ENCODE measurements at regions not wholly inside any gene's neighbourhood (a gene's known extent, or its start where the extent isn't known, plus 50 kb on each side); places are given as distances from the start of the nearest gene placed in this dataset.

DNA sequence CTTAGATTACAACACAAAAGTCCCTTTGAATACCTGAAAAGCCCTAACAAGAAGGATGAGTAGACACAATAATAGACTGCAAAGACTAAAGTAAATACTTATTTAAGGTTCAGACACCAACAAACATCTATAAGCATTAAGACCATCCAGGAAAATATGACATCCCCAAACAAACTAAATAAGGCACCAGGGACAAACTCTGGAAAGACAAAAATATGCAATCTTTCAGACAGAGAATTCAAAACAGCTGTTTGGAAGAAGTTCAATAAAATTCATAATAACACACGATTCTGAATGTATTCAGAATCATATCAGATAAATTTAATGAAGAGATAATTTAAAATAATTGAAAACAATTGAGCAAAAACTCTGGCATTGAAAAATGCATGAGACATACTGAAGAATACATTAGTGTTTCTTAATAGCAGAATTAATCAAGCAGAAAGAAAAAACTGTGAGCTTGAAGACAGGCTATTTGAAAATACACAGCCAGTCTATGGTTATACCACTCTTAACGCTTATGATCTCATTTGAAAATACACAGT is 1388.8 kb downstream of the DSC3 start:
- no peak overlapping the region for H2BK12ac ChIP-seq (ENCODE audit: low read length)
- H3K4me3 ChIP-seq (ENCODE audit: low read depth, low read length) = no peak overlapping the region
- no peaks in the 10 kb centered on the region for H3K79me1 ChIP-seq (ENCODE audit: low read length)
- no peaks in the 10 kb centered on the region for H3K4me1 ChIP-seq (ENCODE audit: control insufficient read depth in 1 of 2, insufficient read depth in 2 of 2, low read length in 2 of 2)
- no peak overlapping the region for H2AK5ac ChIP-seq (ENCODE audit: low read length)
- no peak overlapping the region for H3K4me2 ChIP-seq (ENCODE audit: low read length)
- H4K91ac ChIP-seq (ENCODE audit: low read depth, low read length) = no peak overlapping the region
- H4K12ac ChIP-seq (ENCODE audit: low read depth, low read length) = no peak overlapping the region
- H3K79me2 ChIP-seq (ENCODE audit: control insufficient read depth, insufficient read depth, low read length, poor library complexity) = no peaks in the 10 kb centered on the region
- H3K18ac ChIP-seq (ENCODE audit: low read length) = no peak overlapping the region
- H2BK120ac ChIP-seq (ENCODE audit: insufficient read depth, low read length, poor library complexity) = no peak overlapping the region
- DNase-seq = no peak
- no peaks in the 10 kb centered on the region for H3K36me3 ChIP-seq (ENCODE audit: control insufficient read depth in 1 of 2, insufficient read depth in 2 of 2, low read length in 2 of 2)
- no peak overlapping the region for H3K4ac ChIP-seq (ENCODE audit: low read depth, low read length)
- H3K9ac ChIP-seq (ENCODE audit: low read length) = no peak overlapping the region
- H2BK5ac ChIP-seq (ENCODE audit: low read depth, low read length, poor library complexity) = no peak overlapping the region
- no CpG with 5 or more reads among the region's 2 CpGs for WGBS (ENCODE audit: extremely low coverage, insufficient coverage, insufficient read length)
- H4K8ac ChIP-seq (ENCODE audit: low read depth, low read length) = no peak overlapping the region
- no peaks in the 10 kb centered on the region for H3K27me3 ChIP-seq (ENCODE audit: insufficient read depth, low read length)
- no peaks in the 10 kb centered on the region for H3K9me3 ChIP-seq (ENCODE audit: insufficient read depth, low read depth, low read length)
- no peak overlapping the region for H3K14ac ChIP-seq (ENCODE audit: low read length)
- no peak overlapping the region for H3K23ac ChIP-seq (ENCODE audit: low read length)
- H2AFZ ChIP-seq (ENCODE audit: insufficient read depth, low read length, poor library complexity) = no peak overlapping the region
- H3K27ac ChIP-seq (ENCODE audit: low read depth, low read length) = no peak overlapping the region

DNA sequence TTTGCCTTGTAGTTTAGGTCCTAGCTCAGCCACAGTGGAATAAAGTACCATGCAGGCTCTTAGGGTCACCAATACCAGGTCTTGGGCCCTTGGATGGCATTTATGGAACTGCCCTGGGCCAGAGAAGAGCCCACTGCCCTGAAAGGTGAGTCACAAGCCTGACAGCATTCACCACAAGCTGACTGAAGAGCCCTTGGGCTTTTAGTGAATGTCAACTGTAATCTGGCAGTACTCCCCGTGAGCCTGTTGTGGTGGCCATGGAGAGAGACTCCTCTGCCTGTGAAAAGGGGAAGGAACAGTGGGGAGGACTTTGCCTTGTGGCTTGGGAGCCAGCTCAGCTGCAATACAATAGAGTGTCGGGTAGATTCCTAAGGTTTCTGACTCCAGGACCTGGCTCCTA is 1389.7 kb downstream of the DSC3 start:
- Histone ChIP-seq H3K27me3 (ENCODE audit: insufficient read depth, low read length) (no peaks in the 10 kb centered on the region), H2BK5ac (ENCODE audit: low read depth, low read length, poor library complexity) (no peak overlapping the region), H2AFZ (ENCODE audit: insufficient read depth, low read length, poor library complexity) (no peak overlapping the region), H3K27ac (ENCODE audit: low read depth, low read length) (no peak overlapping the region), H3K23ac (ENCODE audit: low read length) (no peak overlapping the region), H4K12ac (ENCODE audit: low read depth, low read length) (no peak overlapping the region), H3K4me3 (ENCODE audit: low read depth, low read length) (no peak overlapping the region), H3K4ac (ENCODE audit: low read depth, low read length) (no peak overlapping the region), H3K18ac (ENCODE audit: low read length) (no peak overlapping the region), H3K9ac (ENCODE audit: low read length) (no peak overlapping the region), H3K9me3 (ENCODE audit: insufficient read depth, low read depth, low read length) (no peaks in the 10 kb centered on the region), H3K36me3 (ENCODE audit: control insufficient read depth in 1 of 2, insufficient read depth in 2 of 2, low read length in 2 of 2) (no peaks in the 10 kb centered on the region), H3K14ac (ENCODE audit: low read length) (no peak overlapping the region), H2BK120ac (ENCODE audit: insufficient read depth, low read length, poor library complexity) (no peak overlapping the region), H4K91ac (ENCODE audit: low read depth, low read length) (no peak overlapping the region), H3K79me1 (ENCODE audit: low read length) (no peaks in the 10 kb centered on the region), H3K79me2 (ENCODE audit: control insufficient read depth, insufficient read depth, low read length, poor library complexity) (no peaks in the 10 kb centered on the region), H2AK5ac (ENCODE audit: low read length) (no peak overlapping the region), H4K8ac (ENCODE audit: low read depth, low read length) (no peak overlapping the region), H3K4me2 (ENCODE audit: low read length) (no peak overlapping the region), H3K4me1 (ENCODE audit: control insufficient read depth in 1 of 2, insufficient read depth in 2 of 2, low read length in 2 of 2) (no peaks in the 10 kb centered on the region), H2BK12ac (ENCODE audit: low read length) (no peak overlapping the region)
- no peak for DNase-seq
- WGBS (ENCODE audit: extremely low coverage, insufficient coverage, insufficient read length) = no CpG with 5 or more reads among the region's 2 CpGs

DNA sequence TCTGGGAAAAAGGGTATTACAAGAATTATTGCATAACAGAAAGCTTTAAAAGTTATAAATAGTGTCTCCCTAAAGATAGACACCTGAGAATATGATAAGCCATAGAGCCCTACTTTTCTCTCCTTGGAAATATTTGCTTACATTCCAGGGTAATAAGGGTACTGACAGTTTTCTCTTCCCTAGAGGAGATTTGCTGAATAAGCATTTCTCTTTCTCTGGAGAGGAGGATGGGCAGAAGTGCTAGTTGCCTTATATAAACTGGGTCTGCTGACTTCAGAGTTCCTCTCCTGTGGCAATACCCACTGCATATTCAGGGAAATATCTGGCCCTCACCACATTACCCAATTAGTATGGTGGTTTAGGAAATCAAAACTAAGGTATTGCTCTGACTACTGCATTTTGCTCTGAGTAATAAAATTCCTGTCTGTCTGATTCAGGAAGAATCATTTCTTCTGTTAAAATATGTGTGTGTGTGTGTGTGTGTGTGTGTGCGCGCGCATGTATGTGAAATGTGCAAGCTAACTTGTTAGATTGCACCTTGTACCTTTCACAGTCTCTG is 1391.3 kb downstream of the DSC3 start:
- Histone ChIP-seq H3K18ac (ENCODE audit: low read length) (no peak overlapping the region), H4K91ac (ENCODE audit: low read depth, low read length) (no peak overlapping the region), H3K27me3 (ENCODE audit: insufficient read depth, low read length) (no peaks in the 10 kb centered on the region), H4K12ac (ENCODE audit: low read depth, low read length) (no peak overlapping the region), H2AFZ (ENCODE audit: insufficient read depth, low read length, poor library complexity) (no peak overlapping the region), H3K9ac (ENCODE audit: low read length) (no peak overlapping the region), H3K79me2 (ENCODE audit: control insufficient read depth, insufficient read depth, low read length, poor library complexity) (no peaks in the 10 kb centered on the region), H3K4me2 (ENCODE audit: low read length) (no peak overlapping the region), H3K4ac (ENCODE audit: low read depth, low read length) (no peak overlapping the region), H2BK12ac (ENCODE audit: low read length) (no peak overlapping the region), H2BK5ac (ENCODE audit: low read depth, low read length, poor library complexity) (no peak overlapping the region), H3K14ac (ENCODE audit: low read length) (no peak overlapping the region), H2AK5ac (ENCODE audit: low read length) (no peak overlapping the region), H3K4me1 (ENCODE audit: control insufficient read depth in 1 of 2, insufficient read depth in 2 of 2, low read length in 2 of 2) (no peaks in the 10 kb centered on the region), H4K8ac (ENCODE audit: low read depth, low read length) (no peak overlapping the region), H3K36me3 (ENCODE audit: control insufficient read depth in 1 of 2, insufficient read depth in 2 of 2, low read length in 2 of 2) (no peaks in the 10 kb centered on the region), H3K4me3 (ENCODE audit: low read depth, low read length) (no peak overlapping the region), H2BK120ac (ENCODE audit: insufficient read depth, low read length, poor library complexity) (no peak overlapping the region), H3K27ac (ENCODE audit: low read depth, low read length) (no peak overlapping the region), H3K23ac (ENCODE audit: low read length) (no peak overlapping the region), H3K9me3 (ENCODE audit: insufficient read depth, low read depth, low read length) (no peaks in the 10 kb centered on the region), H3K79me1 (ENCODE audit: low read length) (no peaks in the 10 kb centered on the region)
- no CpG with 5 or more reads among the region's 3 CpGs for WGBS (ENCODE audit: extremely low coverage, insufficient coverage, insufficient read length)
- peak in 1 of 2 donors; percentile 4 for DNase-seq

DNA sequence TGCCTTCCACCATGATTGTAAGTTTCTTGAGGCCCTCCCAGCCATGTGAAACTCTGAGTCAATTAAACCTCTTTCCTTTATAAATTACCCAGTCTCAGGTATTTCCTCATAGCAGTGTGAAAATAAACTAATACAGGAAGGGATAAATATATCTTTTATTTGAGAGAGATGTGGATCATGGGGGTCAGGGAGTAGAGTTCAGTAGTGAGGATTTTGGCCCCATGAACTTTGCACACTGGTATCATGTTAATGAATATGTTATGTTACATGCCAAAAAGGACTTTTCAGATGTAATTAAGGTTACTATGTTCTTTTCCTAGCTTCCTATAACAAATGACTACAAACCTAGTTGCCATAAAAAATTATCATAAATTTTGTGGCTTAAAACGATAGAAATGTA is 1393.7 kb downstream of the DSC3 start:
- Histone ChIP-seq H4K8ac (ENCODE audit: low read depth, low read length) (no peak overlapping the region), H4K12ac (ENCODE audit: low read depth, low read length) (no peak overlapping the region), H2BK120ac (ENCODE audit: insufficient read depth, low read length, poor library complexity) (no peak overlapping the region), H3K4me2 (ENCODE audit: low read length) (no peak overlapping the region), H3K9me3 (ENCODE audit: insufficient read depth, low read depth, low read length) (no peaks in the 10 kb centered on the region), H2BK5ac (ENCODE audit: low read depth, low read length, poor library complexity) (no peak overlapping the region), H2AFZ (ENCODE audit: insufficient read depth, low read length, poor library complexity) (no peak overlapping the region), H3K23ac (ENCODE audit: low read length) (no peak overlapping the region), H2BK12ac (ENCODE audit: low read length) (no peak overlapping the region), H3K4ac (ENCODE audit: low read depth, low read length) (no peak overlapping the region), H2AK5ac (ENCODE audit: low read length) (no peak overlapping the region), H3K79me2 (ENCODE audit: control insufficient read depth, insufficient read depth, low read length, poor library complexity) (no peaks in the 10 kb centered on the region), H3K36me3 (ENCODE audit: control insufficient read depth in 1 of 2, insufficient read depth in 2 of 2, low read length in 2 of 2) (no peaks in the 10 kb centered on the region), H3K27me3 (ENCODE audit: insufficient read depth, low read length) (no peaks in the 10 kb centered on the region), H3K79me1 (ENCODE audit: low read length) (no peaks in the 10 kb centered on the region), H4K91ac (ENCODE audit: low read depth, low read length) (no peak overlapping the region), H3K27ac (ENCODE audit: low read depth, low read length) (no peak overlapping the region), H3K9ac (ENCODE audit: low read length) (no peak overlapping the region), H3K18ac (ENCODE audit: low read length) (no peak overlapping the region), H3K14ac (ENCODE audit: low read length) (no peak overlapping the region), H3K4me3 (ENCODE audit: low read depth, low read length) (no peak overlapping the region), H3K4me1 (ENCODE audit: control insufficient read depth in 1 of 2, insufficient read depth in 2 of 2, low read length in 2 of 2) (no peaks in the 10 kb centered on the region)
- WGBS (ENCODE audit: extremely low coverage, insufficient coverage, insufficient read length) = no CpG with 5 or more reads among the region's 1 CpG
- DNase-seq = no peak
